GM12891 (cell line): ENCODE measurements at regions not wholly inside any gene's neighbourhood (a gene's known extent, or its start where the extent isn't known, plus 50 kb on each side); places are given as distances from the start of the nearest gene placed in this dataset.

Experiments used
- PAX5 ChIP-seq: IDR thresholded peaks from 2 replicates; pipeline ENCODE4 v1.6.1; 2011; ENCODE audit warnings: low read length, moderate library complexity, mild to moderate bottlenecking; ENCODE audit not compliant: insufficient read depth, severe bottlenecking
- POLR2A ChIP-seq: IDR thresholded peaks from 2 replicates; pipeline ENCODE4 v1.6.1; 2011; ENCODE audit warnings: low read depth, low read length, control low read depth
- POLR2AphosphoS5 ChIP-seq: IDR thresholded peaks from 2 replicates; pipeline ENCODE4 v1.6.1; 2011; ENCODE audit warnings: low read depth, low read length, control low read depth
- POU2F2 ChIP-seq: IDR thresholded peaks from 2 replicates; pipeline ENCODE4 v1.6.1; 2011; ENCODE audit warnings: low read depth, mild to moderate bottlenecking, control low read depth, low read length, moderate library complexity
- SPI1 ChIP-seq: IDR thresholded peaks from 2 replicates; pipeline ENCODE4 v1.6.1; 2011; ENCODE audit warnings: low read depth, low read length, control low read depth
- TAF1 ChIP-seq: IDR thresholded peaks from 2 replicates; pipeline ENCODE4 v1.6.1; 2011; ENCODE audit warnings: low read depth, low read length, control low read depth

DNA sequence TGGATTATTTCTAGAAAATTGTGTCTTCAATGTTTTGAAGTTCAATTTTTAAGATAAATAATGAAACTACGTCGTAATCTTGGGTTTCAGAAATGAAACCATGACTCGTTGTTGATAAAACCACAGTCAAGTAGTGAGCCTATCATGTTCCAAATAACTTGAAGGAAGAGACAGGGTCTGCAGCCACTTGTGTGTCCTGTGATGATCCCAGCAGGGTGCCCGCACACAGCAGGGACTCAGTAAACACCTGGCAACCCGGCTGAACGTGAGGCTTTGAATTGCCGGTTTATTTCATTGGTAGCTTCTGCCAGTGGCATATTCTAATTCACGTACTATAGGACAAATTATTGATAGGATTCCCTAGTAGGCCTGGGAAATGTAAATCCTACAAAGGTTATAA, 679.6 kb downstream of the IRX1 start:
- TF ChIP-seq POLR2A (no peak), POLR2AphosphoS5 (no peak), SPI1 (no peak), TAF1 (no peak), PAX5 (no peak), POU2F2 (no peak)
